ENCODE measurements at regions not wholly inside any gene's neighbourhood (a gene's known extent, or its start where the extent isn't known, plus 50 kb on each side); places are given as distances from the start of the nearest gene placed in this dataset.

- no peak overlapping the region for H3K27ac ChIP-seq (ENCODE audit: poor library complexity, severe bottlenecking)
- no peaks in the 10 kb centered on the region for H3K4me1 ChIP-seq (ENCODE audit: insufficient read depth, poor library complexity, severe bottlenecking)
- DNase-seq (ENCODE audit: low spot score) (no peak), ATAC-seq (ENCODE audit: low read depth) (no peak)
- no peaks in the 10 kb centered on the region for H3K9me3 ChIP-seq (ENCODE audit: severe bottlenecking)
- peaks cover 63% of the 10 kb centered on the region for H3K27me3 ChIP-seq (ENCODE audit: insufficient read depth, poor library complexity, severe bottlenecking)
- TF ChIP-seq, protein P1, sequence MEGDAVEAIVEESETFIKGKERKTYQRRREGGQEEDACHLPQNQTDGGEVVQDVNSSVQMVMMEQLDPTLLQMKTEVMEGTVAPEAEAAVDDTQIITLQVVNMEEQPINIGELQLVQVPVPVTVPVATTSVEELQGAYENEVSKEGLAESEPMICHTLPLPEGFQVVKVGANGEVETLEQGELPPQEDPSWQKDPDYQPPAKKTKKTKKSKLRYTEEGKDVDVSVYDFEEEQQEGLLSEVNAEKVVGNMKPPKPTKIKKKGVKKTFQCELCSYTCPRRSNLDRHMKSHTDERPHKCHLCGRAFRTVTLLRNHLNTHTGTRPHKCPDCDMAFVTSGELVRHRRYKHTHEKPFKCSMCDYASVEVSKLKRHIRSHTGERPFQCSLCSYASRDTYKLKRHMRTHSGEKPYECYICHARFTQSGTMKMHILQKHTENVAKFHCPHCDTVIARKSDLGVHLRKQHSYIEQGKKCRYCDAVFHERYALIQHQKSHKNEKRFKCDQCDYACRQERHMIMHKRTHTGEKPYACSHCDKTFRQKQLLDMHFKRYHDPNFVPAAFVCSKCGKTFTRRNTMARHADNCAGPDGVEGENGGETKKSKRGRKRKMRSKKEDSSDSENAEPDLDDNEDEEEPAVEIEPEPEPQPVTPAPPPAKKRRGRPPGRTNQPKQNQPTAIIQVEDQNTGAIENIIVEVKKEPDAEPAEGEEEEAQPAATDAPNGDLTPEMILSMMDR (IDR thresholded peaks at IDR 0.05; ENCODE audit: poor library complexity, severe bottlenecking): no peak
- no peaks in the 10 kb centered on the region for H3K36me3 ChIP-seq (ENCODE audit: low read depth)
- H3K4me3 ChIP-seq (ENCODE audit: severe bottlenecking): no peak overlapping the region
Measured at GRCh38 chr10:23695825-23696420, 257.0 kb downstream of the OTUD1 start.

- Histone ChIP-seq H3K27ac (ENCODE audit: poor library complexity, severe bottlenecking) (no peak overlapping the region), H3K36me3 (ENCODE audit: low read depth) (no peaks in the 10 kb centered on the region), H3K4me3 (ENCODE audit: severe bottlenecking) (no peak overlapping the region), H3K4me1 (ENCODE audit: insufficient read depth, poor library complexity, severe bottlenecking) (no peaks in the 10 kb centered on the region), H3K9me3 (ENCODE audit: severe bottlenecking) (no peaks in the 10 kb centered on the region), H3K27me3 (ENCODE audit: insufficient read depth, poor library complexity, severe bottlenecking) (peaks cover 57% of the 10 kb centered on the region)
- DNase-seq (ENCODE audit: low spot score) (no peak), ATAC-seq (ENCODE audit: low read depth) (no peak)
- TF ChIP-seq, protein P1 (IDR thresholded peaks at IDR 0.05; ENCODE audit: poor library complexity, severe bottlenecking): no peak
Measured at GRCh38 chr10:23696476-23696875, 257.6 kb downstream of the OTUD1 start.

- H3K27ac ChIP-seq (ENCODE audit: poor library complexity, severe bottlenecking): no peak overlapping the region
Measured at GRCh38 chr10:23702977-23703414, 264.1 kb downstream of the OTUD1 start.

DNA sequence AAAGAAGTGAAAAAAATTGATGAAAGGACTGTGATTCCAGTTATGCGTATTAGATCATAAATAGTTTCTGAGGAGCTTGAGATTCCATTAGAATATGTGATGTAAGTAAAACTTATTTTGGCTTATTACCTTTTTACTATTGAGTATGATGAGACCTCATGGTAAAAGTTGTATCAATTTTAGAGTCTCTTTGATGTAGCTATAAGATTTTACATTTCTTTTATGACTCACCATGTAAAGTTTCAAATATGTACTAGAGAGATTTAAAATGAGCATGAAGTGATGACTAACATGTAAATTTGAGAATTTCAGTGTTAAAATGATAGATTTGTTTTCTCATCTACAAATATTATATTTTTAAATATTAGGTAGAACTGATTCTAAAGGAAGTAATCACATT, 276.5 kb downstream of the OTUD1 start:
- ATAC-seq (ENCODE audit: low read depth): no peak
- peaks cover 3% of the 10 kb centered on the region for H3K27me3 ChIP-seq (ENCODE audit: insufficient read depth, poor library complexity, severe bottlenecking)
- no peaks in the 10 kb centered on the region for H3K4me1 ChIP-seq (ENCODE audit: insufficient read depth, poor library complexity, severe bottlenecking)
- H3K36me3 ChIP-seq (ENCODE audit: low read depth): no peaks in the 10 kb centered on the region
- no peak overlapping the region for H3K4me3 ChIP-seq (ENCODE audit: severe bottlenecking)
- no peak overlapping the region for H3K27ac ChIP-seq (ENCODE audit: poor library complexity, severe bottlenecking)
- TF ChIP-seq, protein P1 (IDR thresholded peaks at IDR 0.05; ENCODE audit: poor library complexity, severe bottlenecking): no peak
- no peaks in the 10 kb centered on the region for H3K9me3 ChIP-seq (ENCODE audit: severe bottlenecking)
- no peak for DNase-seq (ENCODE audit: low spot score)

More at GRCh38 chr10:23702977-23703414, 264.1 kb downstream of the OTUD1 start:
- Histone ChIP-seq H3K27me3 (ENCODE audit: insufficient read depth, poor library complexity, severe bottlenecking) (peaks cover 9% of the 10 kb centered on the region), H3K36me3 (ENCODE audit: low read depth) (no peaks in the 10 kb centered on the region), H3K4me3 (ENCODE audit: severe bottlenecking) (no peak overlapping the region), H3K9me3 (ENCODE audit: severe bottlenecking) (peaks cover 3% of the 10 kb centered on the region), H3K4me1 (ENCODE audit: insufficient read depth, poor library complexity, severe bottlenecking) (no peaks in the 10 kb centered on the region)
- TF ChIP-seq, protein P1 (IDR thresholded peaks at IDR 0.05; ENCODE audit: poor library complexity, severe bottlenecking): peak; percentile 88
- no peak for DNase-seq (ENCODE audit: low spot score)
- ATAC-seq (ENCODE audit: low read depth): peak; percentile 98

DNA sequence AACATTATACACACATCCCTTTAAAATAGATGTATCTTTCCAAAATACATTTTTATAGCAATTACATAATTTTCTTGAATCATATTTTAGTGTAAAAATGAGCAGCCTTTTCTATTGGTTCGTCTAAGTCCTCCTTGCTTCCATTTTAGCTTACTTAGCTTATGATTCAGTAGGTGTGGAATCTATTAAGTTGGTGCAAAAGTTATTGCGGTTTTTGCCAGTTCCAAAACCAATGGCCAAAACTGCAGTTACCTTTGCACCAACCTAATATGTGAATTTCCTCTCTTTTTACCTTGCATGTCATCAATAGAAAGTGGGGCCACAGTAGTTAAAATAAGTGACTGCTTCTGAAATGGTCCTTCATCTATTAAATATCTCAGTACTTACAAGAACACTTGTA, 279.0 kb downstream of the OTUD1 start:
- TF ChIP-seq, protein P1 (IDR thresholded peaks at IDR 0.05; ENCODE audit: poor library complexity, severe bottlenecking): no peak
- no peaks in the 10 kb centered on the region for H3K9me3 ChIP-seq (ENCODE audit: severe bottlenecking)

More for the DNA sequence above, 279.0 kb downstream of the OTUD1 start:
- no peak overlapping the region for H3K27ac ChIP-seq (ENCODE audit: poor library complexity, severe bottlenecking)
- H3K36me3 ChIP-seq (ENCODE audit: low read depth): no peaks in the 10 kb centered on the region
- DNase-seq (ENCODE audit: low spot score): no peak
- H3K4me3 ChIP-seq (ENCODE audit: severe bottlenecking): no peak overlapping the region
- ATAC-seq (ENCODE audit: low read depth): no peak
- H3K27me3 ChIP-seq (ENCODE audit: insufficient read depth, poor library complexity, severe bottlenecking): peaks cover 3% of the 10 kb centered on the region
- no peaks in the 10 kb centered on the region for H3K4me1 ChIP-seq (ENCODE audit: insufficient read depth, poor library complexity, severe bottlenecking)

All from RWPE2 (cell line).